ENCODE measurements at regions not wholly inside any gene's neighbourhood (a gene's known extent, or its start where the extent isn't known, plus 50 kb on each side); places are given as distances from the start of the nearest gene placed in this dataset.

DNA sequence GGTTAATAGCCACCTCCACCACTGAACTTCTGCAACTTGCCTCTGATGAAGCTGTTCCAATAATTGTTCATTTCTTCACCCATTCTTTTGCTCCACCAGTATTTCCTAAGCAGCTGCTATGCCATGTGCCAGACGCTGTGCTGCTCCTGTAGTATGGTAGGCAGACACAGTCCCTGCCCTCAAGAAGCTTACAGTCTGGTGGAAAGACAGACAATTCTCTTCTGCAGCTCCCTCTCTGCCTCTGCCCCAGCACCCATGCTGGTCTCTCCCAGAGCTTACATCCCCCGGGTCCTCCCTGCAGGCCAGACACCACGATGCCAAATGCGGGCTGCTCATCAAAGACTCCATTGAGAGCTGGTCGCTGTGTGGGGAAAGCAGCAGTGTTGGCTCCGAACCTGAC lies 111.6 kb upstream of the ESRRB start:
- peaks cover 24% of the 10 kb centered on the region for H3K4me1 Mint-ChIP-seq
- Histone ChIP-seq H3K36me3 (ENCODE audit: control insufficient read depth, insufficient read depth, low read length) (no peaks in the 10 kb centered on the region), H3K27me3 (ENCODE audit: control insufficient read depth, insufficient read depth, low read length, poor library complexity, severe bottlenecking) (no peaks in the 10 kb centered on the region), H3K27ac (ENCODE audit: low read depth, low read length) (no peak overlapping the region), H3K9ac (ENCODE audit: extremely low read depth, low read length, poor library complexity, severe bottlenecking) (no peak overlapping the region), H3K9me3 (ENCODE audit: control insufficient read depth, low read length) (no peaks in the 10 kb centered on the region), H3K4me1 (ENCODE audit: control insufficient read depth, insufficient read depth, low read length) (peaks cover 5% of the 10 kb centered on the region), H3K4me3 (ENCODE audit: low read length) (no peak overlapping the region)
- H3K27ac Mint-ChIP-seq = no peak overlapping the region
- H3K9me3 Mint-ChIP-seq = no peaks in the 10 kb centered on the region
- TF ChIP-seq, protein P1, sequence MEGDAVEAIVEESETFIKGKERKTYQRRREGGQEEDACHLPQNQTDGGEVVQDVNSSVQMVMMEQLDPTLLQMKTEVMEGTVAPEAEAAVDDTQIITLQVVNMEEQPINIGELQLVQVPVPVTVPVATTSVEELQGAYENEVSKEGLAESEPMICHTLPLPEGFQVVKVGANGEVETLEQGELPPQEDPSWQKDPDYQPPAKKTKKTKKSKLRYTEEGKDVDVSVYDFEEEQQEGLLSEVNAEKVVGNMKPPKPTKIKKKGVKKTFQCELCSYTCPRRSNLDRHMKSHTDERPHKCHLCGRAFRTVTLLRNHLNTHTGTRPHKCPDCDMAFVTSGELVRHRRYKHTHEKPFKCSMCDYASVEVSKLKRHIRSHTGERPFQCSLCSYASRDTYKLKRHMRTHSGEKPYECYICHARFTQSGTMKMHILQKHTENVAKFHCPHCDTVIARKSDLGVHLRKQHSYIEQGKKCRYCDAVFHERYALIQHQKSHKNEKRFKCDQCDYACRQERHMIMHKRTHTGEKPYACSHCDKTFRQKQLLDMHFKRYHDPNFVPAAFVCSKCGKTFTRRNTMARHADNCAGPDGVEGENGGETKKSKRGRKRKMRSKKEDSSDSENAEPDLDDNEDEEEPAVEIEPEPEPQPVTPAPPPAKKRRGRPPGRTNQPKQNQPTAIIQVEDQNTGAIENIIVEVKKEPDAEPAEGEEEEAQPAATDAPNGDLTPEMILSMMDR (conservative IDR thresholded peaks at IDR 0.05) = no peak
- H3K4me3 Mint-ChIP-seq = no peak overlapping the region
- peaks cover 36% of the 10 kb centered on the region for H3K27me3 Mint-ChIP-seq (ENCODE audit: insufficient read depth)
- 91 to 92% methylated on average over 6 of the region's 6 CpGs for WGBS, 2 experiments (ENCODE audit: insufficient coverage in 1 of 2, insufficient read length in 1 of 2)
- peaks cover 2% of the 10 kb centered on the region for H3K36me3 Mint-ChIP-seq (ENCODE audit: low read depth)
- no peak for DNase-seq

DNA sequence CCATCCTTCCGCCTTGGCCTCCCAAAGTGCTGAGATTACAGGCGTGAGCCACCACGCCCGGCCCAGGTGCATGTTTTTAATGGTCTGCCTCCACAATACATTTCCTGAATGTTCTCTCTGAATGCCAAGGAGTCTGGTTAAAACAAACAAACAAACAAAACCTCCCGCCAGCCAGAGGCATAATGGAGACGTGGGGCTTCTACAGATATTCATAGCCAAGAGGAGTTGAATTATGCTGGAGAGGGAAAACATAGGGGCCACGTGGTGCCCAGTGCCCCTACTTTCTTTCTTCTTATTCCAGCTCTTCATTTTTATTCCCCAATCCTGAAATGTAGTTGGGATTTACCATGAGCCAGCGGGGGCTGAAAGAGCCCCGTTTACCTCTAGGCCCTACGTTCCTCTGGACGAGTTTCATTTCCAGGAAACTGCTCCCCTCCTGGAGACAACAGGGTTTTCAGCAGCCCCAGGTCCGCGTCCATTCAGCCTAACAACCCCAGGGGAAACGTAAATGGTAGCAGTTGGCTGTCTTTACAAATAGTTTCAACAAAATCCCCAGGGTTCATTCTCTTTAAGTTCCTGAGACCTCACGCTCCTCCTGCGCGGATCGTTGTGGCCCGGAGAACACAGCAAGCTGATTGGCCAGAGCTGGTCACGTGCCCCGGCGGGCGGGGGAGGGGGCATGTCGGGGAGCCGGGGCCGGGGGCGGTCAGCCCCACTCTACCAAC lies 108.5 kb upstream of the ESRRB start:
- H3K27ac Mint-ChIP-seq = no peak overlapping the region
- Histone ChIP-seq H3K9ac (ENCODE audit: extremely low read depth, low read length, poor library complexity, severe bottlenecking) (no peak overlapping the region), H3K4me3 (ENCODE audit: low read length) (no peak overlapping the region), H3K27ac (ENCODE audit: low read depth, low read length) (no peak overlapping the region), H3K9me3 (ENCODE audit: control insufficient read depth, low read length) (no peaks in the 10 kb centered on the region), H3K36me3 (ENCODE audit: control insufficient read depth, insufficient read depth, low read length) (no peaks in the 10 kb centered on the region), H3K27me3 (ENCODE audit: control insufficient read depth, insufficient read depth, low read length, poor library complexity, severe bottlenecking) (no peaks in the 10 kb centered on the region), H3K4me1 (ENCODE audit: control insufficient read depth, insufficient read depth, low read length) (no peaks in the 10 kb centered on the region)
- H3K9me3 Mint-ChIP-seq = no peaks in the 10 kb centered on the region
- peaks cover 6% of the 10 kb centered on the region for H3K4me1 Mint-ChIP-seq
- 76 to 82% methylated on average over 10 to 23 of the region's 27 CpGs for WGBS, 2 experiments (ENCODE audit: insufficient coverage in 1 of 2, insufficient read length in 1 of 2)
- peaks cover 49% of the 10 kb centered on the region for H3K27me3 Mint-ChIP-seq (ENCODE audit: insufficient read depth)
- TF ChIP-seq, protein P1 (conservative IDR thresholded peaks at IDR 0.05) = peak; percentile 53
- peaks cover 2% of the 10 kb centered on the region for H3K36me3 Mint-ChIP-seq (ENCODE audit: low read depth)
- H3K4me3 Mint-ChIP-seq = peak overlapping the region; percentile 41
- DNase-seq = peak; percentile 78

DNA sequence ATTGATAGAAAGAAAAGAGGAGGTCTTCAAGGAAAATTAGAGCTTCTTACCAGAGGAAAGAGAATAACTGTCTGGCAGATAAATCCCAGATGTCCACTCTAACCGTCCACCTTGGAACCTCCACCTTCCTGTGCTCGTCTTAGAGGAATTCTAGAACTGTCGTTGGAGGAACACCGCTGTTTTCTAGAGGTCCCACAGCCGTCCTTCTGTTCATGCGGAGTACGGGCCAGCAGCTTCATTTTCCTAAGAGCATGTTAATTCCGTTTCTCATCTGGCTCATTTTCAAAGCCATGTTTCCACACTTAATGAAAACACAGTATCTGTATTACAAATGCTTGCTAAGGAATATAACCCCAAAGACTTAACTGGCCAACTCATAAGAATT lies 107.9 kb upstream of the ESRRB start:
- Mint-ChIP-seq H3K9me3 (no peaks in the 10 kb centered on the region), H3K27ac (no peak overlapping the region), H3K27me3 (ENCODE audit: insufficient read depth) (peaks cover 54% of the 10 kb centered on the region), H3K4me1 (peaks cover 5% of the 10 kb centered on the region), H3K4me3 (peak overlapping the region; percentile 41), H3K36me3 (ENCODE audit: low read depth) (peaks cover 2% of the 10 kb centered on the region)
- no peak for DNase-seq
- WGBS, 2 experiments (ENCODE audit: insufficient coverage in 1 of 2, insufficient read length in 1 of 2) = 85 to 89% methylated on average over 8 of the region's 8 CpGs
- no peaks in the 10 kb centered on the region for H3K36me3 ChIP-seq (ENCODE audit: control insufficient read depth, insufficient read depth, low read length)
- TF ChIP-seq, protein P1 (conservative IDR thresholded peaks at IDR 0.05) = no peak
- no peak overlapping the region for H3K9ac ChIP-seq (ENCODE audit: extremely low read depth, low read length, poor library complexity, severe bottlenecking)
- H3K27ac ChIP-seq (ENCODE audit: low read depth, low read length) = no peak overlapping the region
- H3K27me3 ChIP-seq (ENCODE audit: control insufficient read depth, insufficient read depth, low read length, poor library complexity, severe bottlenecking) = no peaks in the 10 kb centered on the region
- no peaks in the 10 kb centered on the region for H3K9me3 ChIP-seq (ENCODE audit: control insufficient read depth, low read length)
- no peaks in the 10 kb centered on the region for H3K4me1 ChIP-seq (ENCODE audit: control insufficient read depth, insufficient read depth, low read length)
- no peak overlapping the region for H3K4me3 ChIP-seq (ENCODE audit: low read length)
